ENCODE measurements at regions not wholly inside any gene's neighbourhood (a gene's known extent, or its start where the extent isn't known, plus 50 kb on each side); places are given as distances from the start of the nearest gene placed in this dataset.

- Histone ChIP-seq H2BK12ac (ENCODE audit: low read length in 2 of 2) (no peak overlapping the region), H3K27ac (ENCODE audit: low read length, poor library complexity, severe bottlenecking) (no peak overlapping the region), H3K36me3 (ENCODE audit: control insufficient read depth in 1 of 2, insufficient read depth in 2 of 2, low read depth in 1 of 2, low read length in 2 of 2) (no peaks in the 10 kb centered on the region), H2BK15ac (ENCODE audit: low read depth, poor library complexity, severe bottlenecking) (no peak overlapping the region), H2AK5ac (ENCODE audit: low read length, severe bottlenecking) (no peak overlapping the region), H2BK120ac (ENCODE audit: low read depth, low read length) (no peak overlapping the region), H3K23ac (ENCODE audit: low read length in 2 of 2) (no peak overlapping the region), H2BK5ac (ENCODE audit: low read depth, low read length, poor library complexity, severe bottlenecking) (no peak overlapping the region), H3K9ac (ENCODE audit: low read length) (no peak overlapping the region), H3K27me3 (ENCODE audit: control insufficient read depth in 1 of 2, insufficient read depth in 1 of 2, low read length in 2 of 2) (no peaks in the 10 kb centered on the region), H3K14ac (ENCODE audit: low read length in 2 of 2) (no peak overlapping the region), H3K4me3 (ENCODE audit: insufficient read depth in 1 of 2, low read depth in 1 of 2, low read length in 2 of 2) (no peak overlapping the region), H4K8ac (ENCODE audit: low read length) (no peak overlapping the region), H2AFZ (ENCODE audit: low read depth, low read length) (no peak overlapping the region), H4K91ac (ENCODE audit: low read length) (no peak overlapping the region), H3K79me1 (replicated peaks; ENCODE audit: low read length, poor library complexity, severe bottlenecking) (no peaks in the 10 kb centered on the region), H3K9me3 (ENCODE audit: control insufficient read depth, low read length) (no peaks in the 10 kb centered on the region), H3K4me2 (ENCODE audit: low read length, poor library complexity, severe bottlenecking) (no peak overlapping the region), H3K4me1 (ENCODE audit: control insufficient read depth, insufficient read depth, low read depth, low read length) (no peaks in the 10 kb centered on the region), H3K18ac (ENCODE audit: low read depth in 1 of 2, low read length in 2 of 2) (no peak overlapping the region), H3K4ac (ENCODE audit: low read depth in 1 of 2, low read length in 2 of 2) (no peak overlapping the region)
- 86% methylated on average over 7 of the region's 7 CpGs for WGBS
- no peak for DNase-seq
Measured at GRCh38 chr11:92026664-92027063, 198.0 kb upstream of the FAT3 start.

- WGBS: no CpG with 5 or more reads among the region's 2 CpGs
- H3K23ac ChIP-seq (ENCODE audit: low read length in 2 of 2): no peak overlapping the region
Measured at GRCh38 chr11:92024788-92025187, 199.8 kb upstream of the FAT3 start.

GRCh38 chr11:92022499-92022898 lies 202.1 kb upstream of the FAT3 start:
- Histone ChIP-seq H3K14ac (ENCODE audit: low read length in 2 of 2) (no peak overlapping the region), H2AFZ (ENCODE audit: low read depth, low read length) (no peak overlapping the region), H2AK5ac (ENCODE audit: low read length, severe bottlenecking) (no peak overlapping the region), H3K27me3 (ENCODE audit: control insufficient read depth in 1 of 2, insufficient read depth in 1 of 2, low read length in 2 of 2) (no peaks in the 10 kb centered on the region), H3K18ac (ENCODE audit: low read depth in 1 of 2, low read length in 2 of 2) (no peak overlapping the region), H3K9me3 (ENCODE audit: control insufficient read depth, low read length) (peaks cover 9% of the 10 kb centered on the region), H4K8ac (ENCODE audit: low read length) (no peak overlapping the region), H2BK120ac (ENCODE audit: low read depth, low read length) (no peak overlapping the region), H2BK12ac (ENCODE audit: low read length in 2 of 2) (no peak overlapping the region), H3K36me3 (ENCODE audit: control insufficient read depth in 1 of 2, insufficient read depth in 2 of 2, low read depth in 1 of 2, low read length in 2 of 2) (no peaks in the 10 kb centered on the region), H3K4me1 (ENCODE audit: control insufficient read depth, insufficient read depth, low read depth, low read length) (no peaks in the 10 kb centered on the region), H3K4me2 (ENCODE audit: low read length, poor library complexity, severe bottlenecking) (no peak overlapping the region), H2BK15ac (ENCODE audit: low read depth, poor library complexity, severe bottlenecking) (no peak overlapping the region), H2BK5ac (ENCODE audit: low read depth, low read length, poor library complexity, severe bottlenecking) (no peak overlapping the region), H3K79me1 (replicated peaks; ENCODE audit: low read length, poor library complexity, severe bottlenecking) (no peaks in the 10 kb centered on the region), H3K23ac (ENCODE audit: low read length in 2 of 2) (no peak overlapping the region), H4K91ac (ENCODE audit: low read length) (no peak overlapping the region), H3K4ac (ENCODE audit: low read depth in 1 of 2, low read length in 2 of 2) (no peak overlapping the region), H3K4me3 (ENCODE audit: insufficient read depth in 1 of 2, low read depth in 1 of 2, low read length in 2 of 2) (no peak overlapping the region), H3K9ac (ENCODE audit: low read length) (no peak overlapping the region), H3K27ac (ENCODE audit: low read length, poor library complexity, severe bottlenecking) (no peak overlapping the region)
- WGBS: no CpG with 5 or more reads among the region's 2 CpGs
- DNase-seq: no peak

More at GRCh38 chr11:92024788-92025187, 199.8 kb upstream of the FAT3 start:
- no peaks in the 10 kb centered on the region for H3K36me3 ChIP-seq (ENCODE audit: control insufficient read depth in 1 of 2, insufficient read depth in 2 of 2, low read depth in 1 of 2, low read length in 2 of 2)
- no peaks in the 10 kb centered on the region for H3K4me1 ChIP-seq (ENCODE audit: control insufficient read depth, insufficient read depth, low read depth, low read length)
- peaks cover 2% of the 10 kb centered on the region for H3K9me3 ChIP-seq (ENCODE audit: control insufficient read depth, low read length)
- H3K4ac ChIP-seq (ENCODE audit: low read depth in 1 of 2, low read length in 2 of 2): no peak overlapping the region
- no peak overlapping the region for H3K18ac ChIP-seq (ENCODE audit: low read depth in 1 of 2, low read length in 2 of 2)
- H4K91ac ChIP-seq (ENCODE audit: low read length): no peak overlapping the region
- H2BK12ac ChIP-seq (ENCODE audit: low read length in 2 of 2): no peak overlapping the region
- H3K4me3 ChIP-seq (ENCODE audit: insufficient read depth in 1 of 2, low read depth in 1 of 2, low read length in 2 of 2): no peak overlapping the region
- no peak overlapping the region for H3K4me2 ChIP-seq (ENCODE audit: low read length, poor library complexity, severe bottlenecking)
- H3K14ac ChIP-seq (ENCODE audit: low read length in 2 of 2): no peak overlapping the region
- H2BK15ac ChIP-seq (ENCODE audit: low read depth, poor library complexity, severe bottlenecking): no peak overlapping the region
- H2AK5ac ChIP-seq (ENCODE audit: low read length, severe bottlenecking): no peak overlapping the region
- H2BK5ac ChIP-seq (ENCODE audit: low read depth, low read length, poor library complexity, severe bottlenecking): no peak overlapping the region
- H2BK120ac ChIP-seq (ENCODE audit: low read depth, low read length): no peak overlapping the region
- H3K27me3 ChIP-seq (ENCODE audit: control insufficient read depth in 1 of 2, insufficient read depth in 1 of 2, low read length in 2 of 2): no peaks in the 10 kb centered on the region
- H3K9ac ChIP-seq (ENCODE audit: low read length): no peak overlapping the region
- H4K8ac ChIP-seq (ENCODE audit: low read length): no peak overlapping the region
- no peak for DNase-seq
- no peak overlapping the region for H2AFZ ChIP-seq (ENCODE audit: low read depth, low read length)
- H3K27ac ChIP-seq (ENCODE audit: low read length, poor library complexity, severe bottlenecking): no peak overlapping the region
- H3K79me1 ChIP-seq (replicated peaks; ENCODE audit: low read length, poor library complexity, severe bottlenecking): no peaks in the 10 kb centered on the region

GRCh38 chr11:92018332-92018731 lies 206.3 kb upstream of the FAT3 start:
- no peak overlapping the region for H4K8ac ChIP-seq (ENCODE audit: low read length)
- no peak overlapping the region for H3K23ac ChIP-seq (ENCODE audit: low read length in 2 of 2)
- H2BK120ac ChIP-seq (ENCODE audit: low read depth, low read length): no peak overlapping the region
- H3K14ac ChIP-seq (ENCODE audit: low read length in 2 of 2): no peak overlapping the region
- H3K4me1 ChIP-seq (ENCODE audit: control insufficient read depth, insufficient read depth, low read depth, low read length): no peaks in the 10 kb centered on the region
- no peak overlapping the region for H2BK12ac ChIP-seq (ENCODE audit: low read length in 2 of 2)
- H2AFZ ChIP-seq (ENCODE audit: low read depth, low read length): no peak overlapping the region
- DNase-seq: no peak
- no peaks in the 10 kb centered on the region for H3K36me3 ChIP-seq (ENCODE audit: control insufficient read depth in 1 of 2, insufficient read depth in 2 of 2, low read depth in 1 of 2, low read length in 2 of 2)
- no peak overlapping the region for H4K91ac ChIP-seq (ENCODE audit: low read length)
- H3K9ac ChIP-seq (ENCODE audit: low read length): no peak overlapping the region
- no peak overlapping the region for H2AK5ac ChIP-seq (ENCODE audit: low read length, severe bottlenecking)
- WGBS: 62% methylated on average over 3 of the region's 3 CpGs
- H3K4me3 ChIP-seq (ENCODE audit: insufficient read depth in 1 of 2, low read depth in 1 of 2, low read length in 2 of 2): no peak overlapping the region
- no peak overlapping the region for H3K4ac ChIP-seq (ENCODE audit: low read depth in 1 of 2, low read length in 2 of 2)
- H2BK5ac ChIP-seq (ENCODE audit: low read depth, low read length, poor library complexity, severe bottlenecking): no peak overlapping the region
- no peak overlapping the region for H2BK15ac ChIP-seq (ENCODE audit: low read depth, poor library complexity, severe bottlenecking)
- H3K9me3 ChIP-seq (ENCODE audit: control insufficient read depth, low read length): peaks cover 31% of the 10 kb centered on the region
- no peaks in the 10 kb centered on the region for H3K27me3 ChIP-seq (ENCODE audit: control insufficient read depth in 1 of 2, insufficient read depth in 1 of 2, low read length in 2 of 2)
- H3K27ac ChIP-seq (ENCODE audit: low read length, poor library complexity, severe bottlenecking): no peak overlapping the region
- no peak overlapping the region for H3K4me2 ChIP-seq (ENCODE audit: low read length, poor library complexity, severe bottlenecking)
- no peak overlapping the region for H3K18ac ChIP-seq (ENCODE audit: low read depth in 1 of 2, low read length in 2 of 2)
- H3K79me1 ChIP-seq (replicated peaks; ENCODE audit: low read length, poor library complexity, severe bottlenecking): no peaks in the 10 kb centered on the region

Data from mesenchymal stem cell (in vitro differentiated cells and primary cell).